Mesenchymal stem cell (in vitro differentiated cells and primary cell): ENCODE measurements at regions not wholly inside any gene's neighbourhood (a gene's known extent, or its start where the extent isn't known, plus 50 kb on each side); places are given as distances from the start of the nearest gene placed in this dataset.

ENCODE experiments used
- DNase-seq: peaks from one replicate; pipeline ENCODE4 v3.0.0-alpha.2; 2013
- H2AFZ ChIP-seq: one replicate; pipeline ENCODE4 v1.6.1; 2013; ENCODE audit warnings: low read depth, mild to moderate bottlenecking, control low read depth, inconsistent platforms, low read length, moderate library complexity
- H2AK5ac ChIP-seq: 2 replicates; pipeline ENCODE4 v1.6.1; 2013; ENCODE audit warnings: low read length, moderate library complexity, mild to moderate bottlenecking, inconsistent platforms; ENCODE audit not compliant: severe bottlenecking
- H2BK120ac ChIP-seq: one replicate; pipeline ENCODE4 v1.6.1; 2013; ENCODE audit warnings: low read depth, mild to moderate bottlenecking, inconsistent platforms, low read length, moderate library complexity
- H2BK12ac ChIP-seq, 2 experiments: one replicate each; pipeline ENCODE4 v1.6.1; 2013; ENCODE audit warnings: inconsistent platforms in 2 of 2, low read length in 2 of 2, mild to moderate bottlenecking in 2 of 2, moderate library complexity in 2 of 2, control low read depth in 1 of 2
- H2BK15ac ChIP-seq: one replicate; pipeline ENCODE4 v1.6.1; 2013; ENCODE audit warnings: mild to moderate bottlenecking, low read depth, inconsistent platforms; ENCODE audit not compliant: poor library complexity, severe bottlenecking
- H2BK5ac ChIP-seq: 2 replicates; pipeline ENCODE4 v1.6.1; 2013; ENCODE audit warnings: low read depth, mild to moderate bottlenecking, low read length, control low read depth, inconsistent platforms; ENCODE audit not compliant: poor library complexity, severe bottlenecking
- H3K14ac ChIP-seq, 2 experiments: one replicate each; pipeline ENCODE4 v1.6.1; 2013; ENCODE audit warnings: inconsistent platforms in 2 of 2, low read length in 2 of 2, control low read depth in 1 of 2, mild to moderate bottlenecking in 1 of 2, moderate library complexity in 1 of 2
- H3K18ac ChIP-seq, 2 experiments: one replicate each; pipeline ENCODE4 v1.6.1; 2013; ENCODE audit warnings: inconsistent platforms in 2 of 2, low read length in 2 of 2, control low read depth in 1 of 2, low read depth in 1 of 2, mild to moderate bottlenecking in 1 of 2
- H3K23ac ChIP-seq, 2 experiments: one replicate each; pipeline ENCODE4 v1.6.1; 2013; ENCODE audit warnings: inconsistent platforms in 2 of 2, low read length in 2 of 2, mild to moderate bottlenecking in 2 of 2, moderate library complexity in 2 of 2, control low read depth in 1 of 2
- H3K27ac ChIP-seq: 2 replicates; pipeline ENCODE4 v1.5.1; 2013; ENCODE audit warnings: mild to moderate bottlenecking, moderate library complexity, low read length, control low read depth, inconsistent platforms; ENCODE audit not compliant: poor library complexity, severe bottlenecking
- H3K27me3 ChIP-seq, 2 experiments: 2 replicates each; pipeline versions ENCODE4 v1.6.1 to v1.7.0; 2013; ENCODE audit warnings: low read length in 2 of 2, mild to moderate bottlenecking in 2 of 2, moderate library complexity in 2 of 2, control low read depth in 1 of 2, inconsistent platforms in 1 of 2; ENCODE audit not compliant: control insufficient read depth in 1 of 2, insufficient read depth in 1 of 2
- H3K36me3 ChIP-seq, 2 experiments: 2 replicates each; pipeline versions ENCODE4 v1.6.1 to v1.7.0; 2013; ENCODE audit warnings: low read length in 2 of 2, control low read depth in 1 of 2, inconsistent platforms in 1 of 2, low read depth in 1 of 2, mild to moderate bottlenecking in 1 of 2; ENCODE audit not compliant: insufficient read depth in 2 of 2, control insufficient read depth in 1 of 2
- H3K4ac ChIP-seq, 2 experiments: one replicate each; pipeline ENCODE4 v1.6.1; 2013; ENCODE audit warnings: inconsistent platforms in 2 of 2, low read length in 2 of 2, mild to moderate bottlenecking in 2 of 2, moderate library complexity in 2 of 2, control low read depth in 1 of 2, low read depth in 1 of 2
- H3K4me1 ChIP-seq: 2 replicates; pipeline ENCODE4 v1.6.1; 2013; ENCODE audit warnings: low read depth, low read length, control low read depth; ENCODE audit not compliant: control insufficient read depth, insufficient read depth
- H3K4me2 ChIP-seq: 2 replicates; pipeline ENCODE4 v1.6.1; 2013; ENCODE audit warnings: low read length, mild to moderate bottlenecking, inconsistent platforms; ENCODE audit not compliant: poor library complexity, severe bottlenecking
- H3K4me3 ChIP-seq, 2 experiments: 2 replicates each; pipeline versions ENCODE4 v1.5.1 to v1.7.0; 2013; ENCODE audit warnings: low read length in 2 of 2, mild to moderate bottlenecking in 2 of 2, control low read depth in 1 of 2, low read depth in 1 of 2; ENCODE audit not compliant: insufficient read depth in 1 of 2
- H3K79me1 ChIP-seq: replicated peaks from 2 replicates; pipeline ENCODE4 v1.6.1; 2013; ENCODE audit warnings: mild to moderate bottlenecking, control low read depth, low read length, inconsistent platforms; ENCODE audit not compliant: poor library complexity, severe bottlenecking
- H3K9ac ChIP-seq: 2 replicates; pipeline ENCODE4 v1.7.0; 2013; ENCODE audit warnings: mild to moderate bottlenecking, low read length, moderate library complexity
- H3K9me3 ChIP-seq: 2 replicates; pipeline ENCODE4 v1.7.0; 2013; ENCODE audit warnings: mild to moderate bottlenecking, low read length; ENCODE audit not compliant: control insufficient read depth
- H4K8ac ChIP-seq: one replicate; pipeline ENCODE4 v1.6.1; 2013; ENCODE audit warnings: inconsistent platforms, mild to moderate bottlenecking, low read length, moderate library complexity
- H4K91ac ChIP-seq: one replicate; pipeline ENCODE4 v1.6.1; 2013; ENCODE audit warnings: mild to moderate bottlenecking, low read length, inconsistent platforms
- WGBS: methylation state at CpG from one replicate; pipeline ENCODE4 v1.1.7; 2013; ENCODE audit warnings: mixed read lengths; 5-methylcytosine and 5-hydroxymethylcytosine counted together

GRCh38 chr1:215457213-215457612 lies 109.9 kb upstream of the KCTD3 start:
- Histone ChIP-seq H2BK5ac (no peak overlapping the region), H3K18ac (no peak overlapping the region), H3K27me3 (peaks cover 0 to 24% of the 10 kb centered on the region in 2 experiments), H3K4me2 (no peak overlapping the region), H2AK5ac (no peak overlapping the region), H2BK12ac (no peak overlapping the region), H4K8ac (no peak overlapping the region), H2AFZ (no peak overlapping the region), H3K79me1 (no peaks in the 10 kb centered on the region), H3K36me3 (no peaks in the 10 kb centered on the region), H3K14ac (no peak overlapping the region), H4K91ac (no peak overlapping the region), H3K27ac (no peak overlapping the region), H3K4me3 (no peak overlapping the region), H3K4ac (no peak overlapping the region), H3K9me3 (peaks cover 4% of the 10 kb centered on the region), H3K23ac (no peak overlapping the region), H2BK15ac (no peak overlapping the region), H3K9ac (no peak overlapping the region), H3K4me1 (no peaks in the 10 kb centered on the region), H2BK120ac (no peak overlapping the region)
- no peak for DNase-seq
- 96% methylated on average over 3 of the region's 3 CpGs for WGBS

GRCh38 chr1:215458104-215458503 lies 109.0 kb upstream of the KCTD3 start:
- no peak for DNase-seq
- no peak overlapping the region for H3K9ac ChIP-seq
- H3K14ac ChIP-seq, result no peak overlapping the region
- no peak overlapping the region for H3K4ac ChIP-seq
- no peak overlapping the region for H3K27ac ChIP-seq
- H2BK5ac ChIP-seq, result no peak overlapping the region
- no peak overlapping the region for H3K23ac ChIP-seq
- H2BK15ac ChIP-seq, result no peak overlapping the region
- no peaks in the 10 kb centered on the region for H3K79me1 ChIP-seq
- no peak overlapping the region for H3K4me2 ChIP-seq
- H4K91ac ChIP-seq, result no peak overlapping the region
- H3K9me3 ChIP-seq, result peaks cover 4% of the 10 kb centered on the region
- 92% methylated on average over 6 of the region's 6 CpGs for WGBS
- no peak overlapping the region for H2BK120ac ChIP-seq
- H3K36me3 ChIP-seq, result no peaks in the 10 kb centered on the region
- no peaks in the 10 kb centered on the region for H3K4me1 ChIP-seq
- H2AK5ac ChIP-seq, result no peak overlapping the region
- no peak overlapping the region for H2BK12ac ChIP-seq
- no peak overlapping the region for H3K4me3 ChIP-seq
- no peak overlapping the region for H4K8ac ChIP-seq
- H3K18ac ChIP-seq, result no peak overlapping the region
- H3K27me3 ChIP-seq, result peaks cover 0 to 24% of the 10 kb centered on the region in 2 experiments
- H2AFZ ChIP-seq, result no peak overlapping the region

GRCh38 chr1:215458562-215458961 lies 108.5 kb upstream of the KCTD3 start:
- Histone ChIP-seq H3K9me3 (peaks cover 4% of the 10 kb centered on the region), H3K23ac (no peak overlapping the region), H2BK120ac (no peak overlapping the region), H2AK5ac (no peak overlapping the region), H2BK5ac (no peak overlapping the region), H3K36me3 (no peaks in the 10 kb centered on the region), H3K27me3 (peaks cover 0 to 24% of the 10 kb centered on the region in 2 experiments), H3K4me2 (no peak overlapping the region), H3K18ac (no peak overlapping the region), H2BK15ac (no peak overlapping the region), H4K91ac (no peak overlapping the region), H3K4me1 (no peaks in the 10 kb centered on the region), H3K4ac (no peak overlapping the region), H3K14ac (no peak overlapping the region), H3K9ac (no peak overlapping the region), H3K27ac (no peak overlapping the region), H2BK12ac (no peak overlapping the region), H3K4me3 (no peak overlapping the region), H3K79me1 (no peaks in the 10 kb centered on the region), H4K8ac (no peak overlapping the region), H2AFZ (no peak overlapping the region)
- no peak for DNase-seq

GRCh38 chr1:215459136-215459535 lies 108.0 kb upstream of the KCTD3 start:
- DNase-seq, result no peak
- no peak overlapping the region for H3K4me2 ChIP-seq
- 83% methylated on average over 2 of the region's 2 CpGs for WGBS
- H3K27me3 ChIP-seq, result peaks cover 0 to 24% of the 10 kb centered on the region in 2 experiments
- no peak overlapping the region for H4K91ac ChIP-seq
- peaks cover 4% of the 10 kb centered on the region for H3K9me3 ChIP-seq
- no peaks in the 10 kb centered on the region for H3K36me3 ChIP-seq
- H3K14ac ChIP-seq, result no peak overlapping the region
- no peak overlapping the region for H2AFZ ChIP-seq
- no peak overlapping the region for H3K27ac ChIP-seq
- no peak overlapping the region for H3K18ac ChIP-seq
- H4K8ac ChIP-seq, result no peak overlapping the region
- H2BK120ac ChIP-seq, result no peak overlapping the region
- H3K79me1 ChIP-seq, result no peaks in the 10 kb centered on the region
- no peak overlapping the region for H3K4ac ChIP-seq
- H3K23ac ChIP-seq, result no peak overlapping the region
- no peak overlapping the region for H2AK5ac ChIP-seq
- H2BK15ac ChIP-seq, result no peak overlapping the region
- H2BK5ac ChIP-seq, result no peak overlapping the region
- no peaks in the 10 kb centered on the region for H3K4me1 ChIP-seq
- no peak overlapping the region for H3K4me3 ChIP-seq
- H3K9ac ChIP-seq, result no peak overlapping the region
- H2BK12ac ChIP-seq, result no peak overlapping the region
